ENCODE measurements at regions not wholly inside any gene's neighbourhood (a gene's known extent, or its start where the extent isn't known, plus 50 kb on each side); places are given as distances from the start of the nearest gene placed in this dataset.

GRCh38 chr6:71040043-71040442, 83.2 kb upstream of the B3GAT2 start:
- Histone ChIP-seq H3K9me3 (ENCODE audit: control insufficient read depth, insufficient read depth, low read length) (no peaks in the 10 kb centered on the region), H3K27me3 (ENCODE audit: control insufficient read depth, low read length) (no peaks in the 10 kb centered on the region), H3K27ac (ENCODE audit: low read depth, low read length) (no peak overlapping the region), H3K4me3 (ENCODE audit: low read length) (no peak overlapping the region), H3K79me2 (ENCODE audit: control insufficient read depth, low read length) (no peaks in the 10 kb centered on the region), H3K9me2 (replicated peaks; ENCODE audit: control insufficient read depth, low read length) (no peaks in the 10 kb centered on the region), H3K4me2 (ENCODE audit: low read length) (no peak overlapping the region), H3K4me1 (ENCODE audit: control insufficient read depth, low read length) (no peaks in the 10 kb centered on the region), H4K20me1 (ENCODE audit: control insufficient read depth, insufficient read depth, low read depth, low read length) (no peaks in the 10 kb centered on the region), H3F3A (ENCODE audit: control insufficient read depth, insufficient read depth) (no peaks in the 10 kb centered on the region), H3K36me3 (ENCODE audit: control insufficient read depth, low read length) (no peaks in the 10 kb centered on the region)
- TF ChIP-seq, protein P1, sequence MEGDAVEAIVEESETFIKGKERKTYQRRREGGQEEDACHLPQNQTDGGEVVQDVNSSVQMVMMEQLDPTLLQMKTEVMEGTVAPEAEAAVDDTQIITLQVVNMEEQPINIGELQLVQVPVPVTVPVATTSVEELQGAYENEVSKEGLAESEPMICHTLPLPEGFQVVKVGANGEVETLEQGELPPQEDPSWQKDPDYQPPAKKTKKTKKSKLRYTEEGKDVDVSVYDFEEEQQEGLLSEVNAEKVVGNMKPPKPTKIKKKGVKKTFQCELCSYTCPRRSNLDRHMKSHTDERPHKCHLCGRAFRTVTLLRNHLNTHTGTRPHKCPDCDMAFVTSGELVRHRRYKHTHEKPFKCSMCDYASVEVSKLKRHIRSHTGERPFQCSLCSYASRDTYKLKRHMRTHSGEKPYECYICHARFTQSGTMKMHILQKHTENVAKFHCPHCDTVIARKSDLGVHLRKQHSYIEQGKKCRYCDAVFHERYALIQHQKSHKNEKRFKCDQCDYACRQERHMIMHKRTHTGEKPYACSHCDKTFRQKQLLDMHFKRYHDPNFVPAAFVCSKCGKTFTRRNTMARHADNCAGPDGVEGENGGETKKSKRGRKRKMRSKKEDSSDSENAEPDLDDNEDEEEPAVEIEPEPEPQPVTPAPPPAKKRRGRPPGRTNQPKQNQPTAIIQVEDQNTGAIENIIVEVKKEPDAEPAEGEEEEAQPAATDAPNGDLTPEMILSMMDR (IDR thresholded peaks at IDR 0.05; ENCODE audit: low read depth, low read length, poor library complexity, severe bottlenecking), result no peak
- no peak for TF ChIP-seq EZH2phosphoT487 (IDR thresholded peaks at IDR 0.05; ENCODE audit: borderline replicate concordance, low read length)

DNA sequence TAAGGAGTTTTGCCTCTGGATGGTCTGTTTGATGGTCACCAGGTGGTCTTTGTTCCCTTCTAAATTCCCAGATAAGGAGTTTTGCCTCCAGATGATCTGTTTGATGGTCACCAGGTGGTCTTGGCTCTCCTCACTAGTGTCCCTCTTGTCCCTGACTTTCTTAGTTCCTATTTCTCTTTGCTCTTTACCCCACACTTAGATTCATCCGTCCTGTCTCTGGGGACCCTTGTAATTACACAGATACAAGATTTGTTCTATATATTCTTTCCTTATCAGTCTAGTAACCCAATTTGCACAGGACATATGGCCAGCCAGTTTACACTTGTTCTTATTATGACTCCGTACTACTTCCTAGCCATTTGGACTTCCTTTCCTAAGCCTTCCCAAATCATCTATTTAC, 84.0 kb upstream of the B3GAT2 start:
- Histone ChIP-seq H3F3A (ENCODE audit: control insufficient read depth, insufficient read depth) (no peaks in the 10 kb centered on the region), H3K27me3 (ENCODE audit: control insufficient read depth, low read length) (no peaks in the 10 kb centered on the region), H3K9me3 (ENCODE audit: control insufficient read depth, insufficient read depth, low read length) (no peaks in the 10 kb centered on the region), H3K4me1 (ENCODE audit: control insufficient read depth, low read length) (no peaks in the 10 kb centered on the region), H3K79me2 (ENCODE audit: control insufficient read depth, low read length) (no peaks in the 10 kb centered on the region), H3K36me3 (ENCODE audit: control insufficient read depth, low read length) (no peaks in the 10 kb centered on the region), H3K4me3 (ENCODE audit: low read length) (no peak overlapping the region), H4K20me1 (ENCODE audit: control insufficient read depth, insufficient read depth, low read depth, low read length) (no peaks in the 10 kb centered on the region), H3K27ac (ENCODE audit: low read depth, low read length) (no peak overlapping the region), H3K4me2 (ENCODE audit: low read length) (no peak overlapping the region), H3K9me2 (replicated peaks; ENCODE audit: control insufficient read depth, low read length) (no peaks in the 10 kb centered on the region)
- no peak for TF ChIP-seq EZH2phosphoT487 (IDR thresholded peaks at IDR 0.05; ENCODE audit: borderline replicate concordance, low read length)

- H3K36me3 ChIP-seq (ENCODE audit: control insufficient read depth, low read length), result no peaks in the 10 kb centered on the region
- no peak overlapping the region for H3K4me2 ChIP-seq (ENCODE audit: low read length)
- peaks cover 8% of the 10 kb centered on the region for H3K27me3 ChIP-seq (ENCODE audit: control insufficient read depth, low read length)
- H3K9me3 ChIP-seq (ENCODE audit: control insufficient read depth, insufficient read depth, low read length), result no peaks in the 10 kb centered on the region
- TF ChIP-seq, protein P1 (IDR thresholded peaks at IDR 0.05; ENCODE audit: low read depth, low read length, poor library complexity, severe bottlenecking), result no peak
- no peak for TF ChIP-seq EZH2phosphoT487 (IDR thresholded peaks at IDR 0.05; ENCODE audit: borderline replicate concordance, low read length)
- no peaks in the 10 kb centered on the region for H3K9me2 ChIP-seq (replicated peaks; ENCODE audit: control insufficient read depth, low read length)
- no peaks in the 10 kb centered on the region for H3F3A ChIP-seq (ENCODE audit: control insufficient read depth, insufficient read depth)
- no peaks in the 10 kb centered on the region for H4K20me1 ChIP-seq (ENCODE audit: control insufficient read depth, insufficient read depth, low read depth, low read length)
- H3K79me2 ChIP-seq (ENCODE audit: control insufficient read depth, low read length), result no peaks in the 10 kb centered on the region
- no peak overlapping the region for H3K27ac ChIP-seq (ENCODE audit: low read depth, low read length)
- no peaks in the 10 kb centered on the region for H3K4me1 ChIP-seq (ENCODE audit: control insufficient read depth, low read length)
- no peak overlapping the region for H3K4me3 ChIP-seq (ENCODE audit: low read length)
Observed at GRCh38 chr6:71043902-71044301, 87.0 kb upstream of the B3GAT2 start.

- no peaks in the 10 kb centered on the region for H3K79me2 ChIP-seq (ENCODE audit: control insufficient read depth, low read length)
- no peaks in the 10 kb centered on the region for H3F3A ChIP-seq (ENCODE audit: control insufficient read depth, insufficient read depth)
- H3K4me2 ChIP-seq (ENCODE audit: low read length), result no peak overlapping the region
- peaks cover 8% of the 10 kb centered on the region for H3K27me3 ChIP-seq (ENCODE audit: control insufficient read depth, low read length)
- no peak for TF ChIP-seq EZH2phosphoT487 (IDR thresholded peaks at IDR 0.05; ENCODE audit: borderline replicate concordance, low read length)
- TF ChIP-seq, protein P1 (IDR thresholded peaks at IDR 0.05; ENCODE audit: low read depth, low read length, poor library complexity, severe bottlenecking), result no peak
- no peaks in the 10 kb centered on the region for H3K36me3 ChIP-seq (ENCODE audit: control insufficient read depth, low read length)
- H3K27ac ChIP-seq (ENCODE audit: low read depth, low read length), result no peak overlapping the region
- H3K9me2 ChIP-seq (replicated peaks; ENCODE audit: control insufficient read depth, low read length), result no peaks in the 10 kb centered on the region
- H4K20me1 ChIP-seq (ENCODE audit: control insufficient read depth, insufficient read depth, low read depth, low read length), result no peaks in the 10 kb centered on the region
- H3K4me3 ChIP-seq (ENCODE audit: low read length), result no peak overlapping the region
- no peaks in the 10 kb centered on the region for H3K4me1 ChIP-seq (ENCODE audit: control insufficient read depth, low read length)
- no peaks in the 10 kb centered on the region for H3K9me3 ChIP-seq (ENCODE audit: control insufficient read depth, insufficient read depth, low read length)
Observed at GRCh38 chr6:71044753-71045152, 87.9 kb upstream of the B3GAT2 start.
